SK-N-SH (cell line): ENCODE measurements at regions not wholly inside any gene's neighbourhood (a gene's known extent, or its start where the extent isn't known, plus 50 kb on each side); places are given as distances from the start of the nearest gene placed in this dataset.

ENCODE experiments used
- CTCF ChIA-PET: fragments of 300-600, 350-600 bp; formaldehyde crosslinking; extraction: SDS; loops from one replicate; lab custom pipeline; 2021; lab: Yijun Ruan, JAX
- POLR2A ChIA-PET: fragments of 350-600 bp; sonication (Branson Sonifier 250); formaldehyde crosslinking; extraction: SDS; loops from one replicate; lab custom pipeline; 2020; ENCODE audit warnings: antibody characterized with exemption, inconsistent platforms; lab: Yijun Ruan, JAX
- DNase-seq: peaks from one replicate; pipeline ENCODE4 v3.0.0; 2012
- H2AFZ ChIP-seq: fragments of 200-600 bp; sonication (generic); 2 replicates; pipeline ENCODE4 v1.8.1; 2016; ENCODE audit warnings: antibody characterized with exemption, mild to moderate bottlenecking, low read depth
- H3F3A ChIP-seq: fragments of 200-600 bp; sonication (generic); replicated peaks from 2 replicates; pipeline ENCODE3; 2016; ENCODE audit warnings: antibody characterized with exemption, mild to moderate bottlenecking; ENCODE audit not compliant: insufficient read depth
- H3K27ac ChIP-seq, 2 experiments: fragments of 200-500 bp in 1 of 2; fragments of 200-600 bp in 1 of 2; sonication (Bioruptor generic) in 1 of 2; sonication (generic), shearing (Covaris generic) in 1 of 2; 2 replicates each; pipeline versions ENCODE4 v1.5.1 to v1.6.1; 2014 to 2016; ENCODE audit warnings: low read depth in 2 of 2, inconsistent platforms in 1 of 2, low read length in 1 of 2, mild to moderate bottlenecking in 1 of 2, mixed read lengths in 1 of 2
- H3K27me3 ChIP-seq: fragments of 200-600 bp; sonication (generic), shearing (Covaris generic); 2 replicates; pipeline ENCODE4 v1.6.1; 2016; ENCODE audit warnings: mixed run types; ENCODE audit not compliant: insufficient read depth
- H3K36me3 ChIP-seq, 2 experiments: fragments of 200-500 bp in 1 of 2; fragments of 200-600 bp in 1 of 2; sonication (Bioruptor generic) in 1 of 2; sonication (generic) in 1 of 2; replicated peaks in 1 of 2; 2 replicates each; pipeline versions ENCODE3 to v1.5.1; 2014 to 2016; ENCODE audit warnings: low read length in 1 of 2, mild to moderate bottlenecking in 1 of 2; ENCODE audit not compliant: insufficient read depth in 2 of 2, control insufficient read depth in 1 of 2
- H3K4me1 ChIP-seq, 2 experiments: fragments of 200-500 bp in 1 of 2; fragments of 200-600 bp in 1 of 2; sonication (Bioruptor generic) in 1 of 2; sonication (generic), shearing (Covaris generic) in 1 of 2; 2 replicates each; pipeline versions ENCODE4 v1.5.1 to v1.6.1; 2014 to 2016; ENCODE audit warnings: low read depth in 1 of 2, low read length in 1 of 2, mixed run types in 1 of 2; ENCODE audit not compliant: insufficient read depth in 2 of 2, control insufficient read depth in 1 of 2
- H3K4me2 ChIP-seq: fragments of 200-600 bp; sonication (generic), shearing (Covaris generic); 2 replicates; pipeline ENCODE4 v1.6.1; 2017; ENCODE audit warnings: mixed run types
- H3K4me3 ChIP-seq, 2 experiments: fragments of 200-500 bp in 1 of 2; fragments of 200-600 bp in 1 of 2; sonication (Bioruptor generic) in 1 of 2; sonication (generic), shearing (Covaris generic) in 1 of 2; 2 replicates each; pipeline versions ENCODE4 v1.5.1 to v1.8.1; 2014 to 2016; ENCODE audit warnings: low read depth in 2 of 2, inconsistent platforms in 1 of 2, low read length in 1 of 2, mild to moderate bottlenecking in 1 of 2, mixed read lengths in 1 of 2, moderate library complexity in 1 of 2
- H3K79me2 ChIP-seq: fragments of 200-600 bp; sonication (generic); 2 replicates; pipeline ENCODE4 v1.8.1; 2017; ENCODE audit warnings: mild to moderate bottlenecking; ENCODE audit not compliant: insufficient read depth
- H3K9ac ChIP-seq: fragments of 200-600 bp; sonication (generic); 2 replicates; pipeline ENCODE4 v1.6.1; 2017; ENCODE audit warnings: mixed run types
- H3K9me2 ChIP-seq: fragments of 200-600 bp; sonication (generic); 2 replicates; pipeline ENCODE4 v1.6.1; 2017; ENCODE audit warnings: mixed run types
- H3K9me3 ChIP-seq: fragments of 200-600 bp; sonication (generic); 2 replicates; pipeline ENCODE4 v1.6.1; 2017; ENCODE audit warnings: mixed run types, mild to moderate bottlenecking, moderate library complexity
- H4K20me1 ChIP-seq: fragments of 200-600 bp; sonication (generic); 2 replicates; pipeline ENCODE4 v1.6.1; 2017; ENCODE audit warnings: mild to moderate bottlenecking, mixed run types; ENCODE audit not compliant: insufficient read depth
- ELF1 ChIP-seq: IDR thresholded peaks from 2 replicates; pipeline ENCODE4 v1.4.0; 2012
- EP300 ChIP-seq, 2 experiments: IDR thresholded peaks; 2 replicates each; pipeline versions ENCODE4 v1.4.0 to v1.6.1; 2012; ENCODE audit warnings: borderline replicate concordance in 1 of 2, low read depth in 1 of 2, low read length in 1 of 2
- FOSL2 ChIP-seq: IDR thresholded peaks from 2 replicates; pipeline ENCODE4 v1.4.0; 2012; ENCODE audit warnings: low read depth, mild to moderate bottlenecking, moderate library complexity, borderline replicate concordance
- FOXJ3 ChIP-seq: sonication (generic); formaldehyde crosslinking; IDR thresholded peaks from 2 replicates; pipeline ENCODE4 v1.5.1; 2020; ENCODE audit warnings: mild to moderate bottlenecking, missing genetic modification reagents
- FOXM1 ChIP-seq: IDR thresholded peaks from 2 replicates; pipeline ENCODE4 v1.4.0; 2012; ENCODE audit warnings: low read depth, mild to moderate bottlenecking
- GABPA ChIP-seq: IDR thresholded peaks from 2 replicates; pipeline ENCODE4 v1.4.0; 2012; ENCODE audit warnings: low read depth, mild to moderate bottlenecking
- GATA2 ChIP-seq: sonication (generic); formaldehyde crosslinking; IDR thresholded peaks from 2 replicates; pipeline ENCODE4 v1.5.0; 2020; ENCODE audit warnings: mild to moderate bottlenecking, missing genetic modification reagents
- JUND ChIP-seq: IDR thresholded peaks from 2 replicates; pipeline ENCODE4 v1.4.0; 2012
- MAX ChIP-seq: IDR thresholded peaks from 2 replicates; pipeline ENCODE4 v1.4.0; 2012; ENCODE audit warnings: low read depth
- MEF2A ChIP-seq: IDR thresholded peaks from 2 replicates; pipeline ENCODE4 v1.4.0; 2012; ENCODE audit warnings: low read depth, borderline replicate concordance
- RAD21 ChIP-seq: IDR thresholded peaks from 2 replicates; pipeline ENCODE4 v1.6.1; 2012; ENCODE audit warnings: mild to moderate bottlenecking, low read length
- RCOR1 ChIP-seq: fragments of 150-350 bp; IDR thresholded peaks from 2 replicates; pipeline ENCODE4 v1.6.1; 2017; ENCODE audit warnings: antibody characterized with exemption, low read length
- RFX5 ChIP-seq: IDR thresholded peaks from 2 replicates; pipeline ENCODE4 v1.6.1; 2012; ENCODE audit warnings: mild to moderate bottlenecking, improper control_type of control experiment, low read length
- RXRA ChIP-seq: IDR thresholded peaks from 2 replicates; pipeline ENCODE4 v1.4.0; 2012; ENCODE audit warnings: low read depth, mild to moderate bottlenecking, borderline replicate concordance
- SMC3 ChIP-seq: IDR thresholded peaks from 2 replicates; pipeline ENCODE4 v1.6.1; 2012; ENCODE audit warnings: low read depth, low read length, improper control_type of control experiment
- YY1 ChIP-seq: IDR thresholded peaks from 2 replicates; pipeline ENCODE4 v1.4.0; 2012; ENCODE audit warnings: low read depth, mild to moderate bottlenecking
- WGBS: methylation state at CpG from one replicate; pipeline ENCODE4 v1.1.6; 2017; ENCODE audit warnings: low lambda C conversion rate; 5-methylcytosine and 5-hydroxymethylcytosine counted together

GRCh38 chr13:46949211-46949610 is 52.4 kb upstream of the HTR2A start:
- ChIA-PET POLR2A (no interaction called here), CTCF (interaction anchor here (0.6 to 1.4 kb wide), 4 partner anchors 13 to 182 kb away, joined by 3 to 4 read pairs (median 4); no protein-coding TSS in a partner anchor)
- Histone ChIP-seq H4K20me1 (no peaks in the 10 kb centered on the region), H3F3A (no peaks in the 10 kb centered on the region), H3K4me2 (no peak overlapping the region), H3K9me2 (no peaks in the 10 kb centered on the region), H3K79me2 (no peaks in the 10 kb centered on the region), H3K36me3 (no peaks in the 10 kb centered on the region), H2AFZ (no peak overlapping the region), H3K4me3 (no peak overlapping the region), H3K27me3 (no peaks in the 10 kb centered on the region), H3K9me3 (no peaks in the 10 kb centered on the region), H3K4me1 (no peaks in the 10 kb centered on the region; a peak in 1 of 4 replicates), H3K9ac (no peak overlapping the region), H3K27ac (no peak overlapping the region)
- no peak for TF ChIP-seq MAX
- TF ChIP-seq FOXM1, result no peak
- no peak for TF ChIP-seq JUND
- TF ChIP-seq EP300 (IDR thresholded peaks at IDR 0.05; ENCODE audit: borderline replicate concordance in 1 of 2, low read depth in 1 of 2, low read length in 1 of 2), result no peak
- TF ChIP-seq GATA2 (CRISPR knock-in tag), result no peak
- no peak for TF ChIP-seq FOSL2
- no peak for TF ChIP-seq MEF2A
- no peak for TF ChIP-seq FOXJ3 (CRISPR knock-in tag)
- TF ChIP-seq YY1, result no peak
- TF ChIP-seq ELF1, result no peak
- TF ChIP-seq RXRA, result no peak
- no peak for TF ChIP-seq GABPA
- TF ChIP-seq RFX5, result no peak
- WGBS, result 50% methylated on average over 3 of the region's 3 CpGs
- DNase-seq, result no peak

GRCh38 chr13:46948338-46948737 is 51.5 kb upstream of the HTR2A start:
- CTCF ChIA-PET, result interaction anchor here (0.9 to 1.4 kb wide), 2 partner anchors 14 to 25 kb away, joined by 3 to 4 read pairs; no protein-coding TSS in a partner anchor
- H3K9me3 ChIP-seq, result no peaks in the 10 kb centered on the region
- POLR2A ChIA-PET, result no interaction called here

More at GRCh38 chr13:46948338-46948737, 51.5 kb upstream of the HTR2A start:
- TF ChIP-seq FOSL2 (no peak), FOXJ3 (CRISPR knock-in tag) (no peak), RFX5 (no peak), RAD21 (no peak), SMC3 (no peak), EP300 (IDR thresholded peaks at IDR 0.05; ENCODE audit: borderline replicate concordance in 1 of 2, low read depth in 1 of 2, low read length in 1 of 2) (no peak), RCOR1 (no peak)
- no peaks in the 10 kb centered on the region for H3F3A ChIP-seq
- WGBS, result 40% methylated on average over 4 of the region's 4 CpGs
- H4K20me1 ChIP-seq, result no peaks in the 10 kb centered on the region
- H3K79me2 ChIP-seq, result no peaks in the 10 kb centered on the region
- no peaks in the 10 kb centered on the region for H3K27me3 ChIP-seq
- H3K4me2 ChIP-seq, result no peak overlapping the region
- H2AFZ ChIP-seq, result no peak overlapping the region
- H3K4me1 ChIP-seq, result no peaks in the 10 kb centered on the region; a peak in 1 of 4 replicates
- H3K36me3 ChIP-seq, result no peaks in the 10 kb centered on the region
- no peak overlapping the region for H3K27ac ChIP-seq
- no peak overlapping the region for H3K9ac ChIP-seq
- no peaks in the 10 kb centered on the region for H3K9me2 ChIP-seq
- DNase-seq, result no peak
- H3K4me3 ChIP-seq, result no peak overlapping the region
